HG02973 (cell line): ENCODE measurements at regions not wholly inside any gene's neighbourhood (a gene's known extent, or its start where the extent isn't known, plus 50 kb on each side); places are given as distances from the start of the nearest gene placed in this dataset.

ENCODE experiments used
- ATAC-seq: cut with Tn5 transposase; IDR thresholded peaks from one replicate; pipeline ENCODE4 v1.9.1; 2021; ENCODE audit warnings: moderate library complexity; ENCODE audit not compliant: unreplicated experiment

DNA sequence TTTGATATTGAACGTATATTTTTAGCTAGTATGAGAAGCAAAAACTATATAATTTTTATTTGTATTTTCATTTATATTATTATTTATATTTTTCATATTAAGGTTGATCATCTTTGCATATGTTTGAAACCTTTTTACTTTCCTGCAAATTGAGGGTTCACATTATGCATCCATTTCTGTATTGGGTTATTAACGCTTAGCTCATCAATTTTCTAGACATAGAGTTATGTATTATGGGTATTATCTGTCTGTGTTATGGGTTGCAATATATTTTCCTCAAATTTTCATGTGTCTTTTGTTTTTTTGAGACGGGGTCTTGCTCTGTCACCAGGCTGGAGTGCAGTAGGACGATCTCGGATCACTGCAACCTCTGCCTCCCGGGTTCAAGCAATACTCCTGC, 2377.0 kb upstream of the WWC1 start:
- ATAC-seq, result no peak

DNA sequence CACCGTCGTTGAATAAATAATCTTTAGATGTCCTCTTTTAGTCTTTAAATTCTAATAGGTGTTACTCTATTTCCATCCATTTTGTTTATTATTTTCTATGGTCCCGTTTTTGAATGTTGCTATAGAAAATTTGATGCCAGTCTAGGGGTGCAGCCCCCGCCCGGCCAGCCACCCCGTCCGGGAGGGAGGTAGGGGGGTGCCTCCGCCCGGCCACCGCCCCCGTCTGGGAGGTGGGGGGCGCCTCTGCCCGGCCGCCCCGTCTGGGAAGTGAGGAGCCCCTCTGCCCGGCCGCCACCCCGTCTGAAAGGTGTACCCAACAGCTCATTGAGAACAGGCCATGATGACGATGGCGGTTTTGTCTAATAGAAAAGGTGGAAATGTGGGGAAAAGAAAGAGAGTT, 2372.2 kb upstream of the WWC1 start:
- no peak for ATAC-seq

DNA sequence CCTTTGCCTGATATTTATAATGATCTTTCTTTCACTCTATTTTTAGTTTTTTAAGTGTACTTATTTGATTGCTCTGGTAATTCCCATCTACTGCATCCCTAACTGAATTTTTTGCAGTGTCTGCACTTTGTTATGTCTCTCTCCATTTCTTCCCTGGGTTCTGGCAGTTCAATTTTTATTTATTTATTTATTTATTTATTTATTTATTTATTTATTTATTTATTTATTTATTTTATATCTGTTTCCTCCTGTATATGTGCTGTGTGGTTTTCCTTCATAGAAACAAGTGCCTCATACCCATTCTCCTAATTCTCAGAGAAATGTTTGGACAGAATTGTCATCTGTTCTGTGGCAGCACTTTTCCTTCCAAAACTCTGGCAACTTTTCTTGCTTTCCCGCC, 2370.8 kb upstream of the WWC1 start:
- ATAC-seq, result no peak

DNA sequence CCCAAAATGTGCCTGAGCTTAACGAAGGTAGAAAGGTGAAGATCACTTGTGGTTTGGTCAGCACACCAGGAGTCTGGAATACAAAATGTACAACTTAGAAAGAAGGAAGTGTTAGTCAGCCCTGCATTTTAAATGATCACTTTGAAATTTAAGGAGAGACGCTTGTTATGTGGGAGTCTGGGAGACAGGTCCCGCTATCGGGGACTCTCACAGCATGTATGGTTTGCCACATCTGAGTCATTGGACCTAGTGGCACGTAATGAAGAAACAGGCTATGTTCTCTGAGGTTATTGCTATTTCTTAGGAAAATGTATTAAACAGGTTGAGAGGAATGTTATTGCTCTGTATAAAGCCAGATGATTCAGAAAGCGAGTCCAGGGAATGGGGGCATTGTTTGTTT, 2362.5 kb upstream of the WWC1 start:
- no peak for ATAC-seq

DNA sequence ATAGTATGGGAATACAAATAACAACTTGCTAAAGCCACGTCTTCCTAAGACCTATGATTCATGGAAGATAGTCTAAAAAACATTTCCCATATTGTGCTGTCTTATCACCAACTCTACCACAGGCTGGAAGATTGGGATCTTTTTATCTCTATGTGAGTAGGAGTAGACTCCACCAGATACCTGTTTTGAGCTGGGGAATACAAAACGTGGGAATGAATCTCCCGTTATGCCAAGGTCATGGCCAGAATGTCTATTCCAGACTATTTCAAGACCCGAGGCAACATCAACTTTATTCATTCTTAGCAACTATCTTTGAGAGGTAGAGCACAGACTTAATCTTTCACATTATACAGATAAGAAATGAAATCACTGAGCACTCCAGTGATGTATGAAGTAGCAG, 2350.9 kb upstream of the WWC1 start:
- ATAC-seq, result no peak

DNA sequence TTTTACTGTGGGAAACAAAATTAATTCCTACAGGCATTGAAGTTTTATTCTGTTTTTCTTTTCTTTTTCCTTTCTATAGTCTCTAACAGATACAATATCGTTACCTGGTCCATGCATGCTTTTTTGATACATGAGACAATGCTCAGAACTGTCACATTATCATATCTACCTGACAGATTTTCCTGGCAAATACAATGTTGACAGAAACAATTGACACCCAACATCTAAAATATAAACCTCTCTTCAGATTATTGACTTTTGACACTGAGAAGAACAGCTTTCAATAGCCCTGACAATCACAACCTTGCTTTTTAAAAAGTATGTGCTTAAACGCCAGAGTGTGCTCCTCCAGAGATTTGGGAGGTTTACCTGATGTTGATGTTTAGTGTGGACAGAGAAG, 2334.6 kb upstream of the WWC1 start:
- no peak for ATAC-seq

DNA sequence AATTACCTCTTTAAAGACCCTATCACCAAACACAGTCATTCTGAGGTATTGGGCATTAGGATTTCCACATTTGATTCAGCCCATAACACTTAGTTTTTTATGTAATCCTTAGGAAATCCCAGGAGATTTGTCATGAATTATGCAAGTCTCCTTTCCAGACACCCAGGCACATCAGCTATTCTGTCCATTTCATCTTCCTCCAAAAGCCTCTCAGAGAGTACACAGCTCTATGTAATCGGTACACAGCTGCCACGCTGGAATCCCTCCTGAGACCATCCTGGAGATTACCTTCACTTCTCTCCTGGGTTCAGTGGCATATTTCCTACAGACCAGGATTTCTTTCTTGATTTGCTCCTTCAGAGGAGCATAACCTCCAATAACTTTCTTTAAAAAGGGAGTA, 2309.8 kb upstream of the WWC1 start:
- ATAC-seq, result no peak

DNA sequence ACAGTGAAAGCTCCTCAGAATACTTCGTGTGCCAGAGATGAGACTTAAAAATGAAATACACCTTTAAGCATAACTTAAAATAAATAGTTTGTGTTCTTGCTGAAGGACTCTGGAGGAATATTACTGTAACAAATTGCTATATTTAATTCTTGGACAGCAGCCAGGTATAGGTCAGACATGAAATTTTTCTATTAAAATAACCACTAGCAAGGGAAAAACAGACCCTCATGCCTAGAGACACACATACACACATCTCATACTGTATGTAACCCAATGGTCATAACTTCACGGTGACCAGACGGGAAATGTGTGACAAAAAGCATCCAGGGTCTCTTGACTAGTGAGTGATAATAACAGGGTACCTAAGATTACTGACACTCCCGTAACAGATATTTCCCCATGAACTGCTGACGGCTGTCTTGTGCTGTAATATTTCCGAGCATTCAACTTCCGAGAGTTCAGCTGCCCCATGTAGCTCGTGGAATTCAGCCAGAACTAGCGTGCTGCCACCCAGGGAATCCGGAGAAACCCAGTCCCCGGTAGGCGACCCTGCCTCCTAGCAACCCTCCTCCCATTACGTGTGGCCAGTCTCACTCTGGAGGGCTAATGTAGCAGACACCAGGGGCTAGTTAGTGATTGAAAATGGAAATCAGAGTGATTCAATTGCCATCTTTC, 2295.1 kb upstream of the WWC1 start:
- no peak for ATAC-seq

DNA sequence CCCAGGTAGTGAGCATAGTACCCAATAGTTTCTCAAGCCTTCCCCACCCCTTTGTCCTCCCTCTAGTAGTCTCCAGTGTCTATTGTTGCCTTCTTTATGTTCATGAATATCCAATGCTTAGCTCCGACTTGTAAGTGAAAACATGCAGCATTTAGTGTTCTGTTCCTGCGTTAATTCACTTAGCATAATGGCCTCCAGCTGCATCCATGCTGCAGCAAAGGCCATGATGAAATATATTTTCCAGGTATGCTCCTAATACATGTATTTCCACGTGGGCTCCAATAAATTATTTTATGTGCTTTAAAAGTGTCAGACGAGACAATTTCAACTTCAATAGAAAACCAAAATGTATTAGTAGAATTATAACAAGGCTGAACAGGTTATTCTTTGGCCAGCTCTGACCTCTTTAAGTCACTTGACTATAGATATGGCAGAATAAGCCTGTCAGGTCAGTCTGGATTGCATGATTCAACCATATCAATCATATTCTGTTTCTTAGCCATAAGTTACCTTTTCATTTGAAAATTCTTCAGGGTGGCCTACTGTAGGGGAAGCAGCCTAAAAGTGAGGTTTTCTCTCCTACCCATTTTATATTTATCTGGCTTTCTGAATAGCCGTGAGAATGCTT, 2291.6 kb upstream of the WWC1 start:
- no peak for ATAC-seq

DNA sequence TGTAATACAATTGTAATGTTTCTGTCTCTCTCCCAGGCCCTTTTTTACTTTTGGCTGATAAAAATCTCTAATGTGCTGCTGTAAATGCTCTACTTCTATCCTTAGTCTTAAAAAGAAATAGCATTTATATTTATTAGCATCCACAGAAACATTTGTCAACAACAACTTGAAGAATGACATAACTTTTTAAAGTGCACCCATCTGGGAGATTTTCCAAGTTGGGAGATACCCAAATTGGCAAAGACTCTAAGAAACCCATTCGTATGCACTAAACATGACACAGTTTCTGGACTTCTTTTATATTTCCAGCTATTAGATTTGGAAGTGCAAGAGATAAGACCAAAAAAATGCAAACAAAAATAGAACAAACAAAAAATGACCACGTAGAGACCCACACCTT, 2287.4 kb upstream of the WWC1 start:
- no peak for ATAC-seq

DNA sequence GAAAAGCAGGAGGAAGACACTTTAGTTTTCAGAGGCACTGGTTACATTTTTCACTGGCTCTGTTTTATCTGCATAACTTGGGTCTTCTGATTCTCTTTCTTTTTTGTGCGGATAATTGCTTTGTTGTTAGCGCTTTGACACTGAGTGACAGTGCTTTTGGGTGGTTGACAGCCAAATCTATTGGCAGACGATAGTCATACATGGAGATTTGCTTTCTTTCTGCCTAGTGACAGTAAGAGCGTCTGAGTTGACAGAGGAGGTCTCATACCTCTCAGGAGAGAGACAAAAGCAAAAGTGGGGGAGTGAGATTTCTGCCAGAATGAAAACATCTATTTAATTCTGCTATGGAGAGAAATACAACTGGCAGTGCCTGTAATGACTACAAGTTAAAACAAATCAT, 2278.0 kb upstream of the WWC1 start:
- no peak for ATAC-seq

DNA sequence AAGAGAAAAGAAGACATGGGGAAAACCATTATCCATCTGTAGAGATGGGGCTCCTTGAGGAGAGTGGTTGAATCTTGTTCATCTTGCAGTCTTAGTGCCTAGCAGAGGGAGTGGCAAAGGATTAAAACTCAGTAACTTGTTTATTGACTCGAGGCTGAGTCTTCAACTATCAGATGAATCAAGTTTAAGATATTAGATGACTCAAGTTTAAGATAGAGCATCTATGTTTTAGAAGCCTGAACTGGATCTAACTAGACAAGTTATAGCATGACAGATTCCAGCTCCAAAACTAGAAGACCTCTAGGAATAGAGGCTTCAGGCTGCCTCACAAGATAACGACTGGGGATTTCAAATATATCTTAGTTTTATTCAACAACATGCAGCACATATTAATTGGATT, 2277.2 kb upstream of the WWC1 start:
- ATAC-seq, result no peak

DNA sequence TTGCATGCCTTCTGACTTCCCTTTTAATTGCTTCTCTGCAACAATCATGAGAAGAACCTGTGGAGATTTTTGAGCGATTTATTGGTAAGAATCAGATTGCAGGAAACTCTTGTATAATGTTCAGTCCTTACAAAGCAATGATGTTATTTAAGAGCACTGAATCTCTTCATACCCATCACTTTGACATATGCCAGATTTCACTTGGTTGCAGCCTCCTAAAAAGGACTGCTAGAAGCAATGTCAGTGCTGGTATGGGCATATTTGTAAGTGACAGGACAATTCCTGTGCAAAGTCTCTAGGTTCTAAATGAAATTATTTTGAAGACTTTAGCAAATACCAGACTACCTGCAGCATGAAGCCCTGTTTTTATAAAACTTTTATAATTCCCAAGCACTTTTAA, 2272.7 kb upstream of the WWC1 start:
- ATAC-seq, result no peak

DNA sequence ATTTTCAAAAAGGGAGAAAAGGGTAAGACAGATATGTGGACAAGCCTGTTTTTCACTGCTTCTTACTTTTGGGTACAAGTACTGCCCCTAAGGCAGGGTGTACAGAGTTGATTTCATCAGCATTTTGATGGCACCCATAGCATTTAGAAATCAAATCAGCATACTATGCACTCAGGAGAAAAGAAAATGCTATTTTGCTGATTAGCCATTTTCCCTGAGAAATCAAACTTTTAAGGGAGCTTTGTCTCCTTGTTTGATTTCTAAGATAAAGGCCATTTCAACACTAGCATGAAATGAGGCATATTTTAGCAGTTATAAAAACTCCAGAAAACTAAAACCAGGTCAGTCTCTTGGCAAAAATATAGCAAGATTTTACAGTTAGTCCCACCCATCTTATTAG, 2269.4 kb upstream of the WWC1 start:
- no peak for ATAC-seq

DNA sequence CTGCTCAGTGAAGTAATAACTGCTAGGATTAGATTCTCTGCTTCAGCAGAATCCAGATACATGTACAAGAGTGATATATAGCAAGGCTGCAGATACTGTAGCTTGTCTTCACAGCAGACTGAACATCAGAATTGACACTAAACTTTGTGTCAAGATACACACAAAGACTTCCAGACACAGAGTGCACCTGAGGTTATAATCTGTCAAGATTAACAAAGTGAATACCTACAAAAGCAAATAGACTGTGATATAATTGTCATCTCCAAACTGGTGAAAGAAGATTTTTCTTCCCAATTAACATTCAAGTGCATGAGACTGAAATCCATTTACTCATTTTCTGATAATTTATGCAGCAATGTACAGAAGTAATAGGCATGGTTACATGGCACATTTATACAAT, 2266.5 kb upstream of the WWC1 start:
- ATAC-seq, result no peak

DNA sequence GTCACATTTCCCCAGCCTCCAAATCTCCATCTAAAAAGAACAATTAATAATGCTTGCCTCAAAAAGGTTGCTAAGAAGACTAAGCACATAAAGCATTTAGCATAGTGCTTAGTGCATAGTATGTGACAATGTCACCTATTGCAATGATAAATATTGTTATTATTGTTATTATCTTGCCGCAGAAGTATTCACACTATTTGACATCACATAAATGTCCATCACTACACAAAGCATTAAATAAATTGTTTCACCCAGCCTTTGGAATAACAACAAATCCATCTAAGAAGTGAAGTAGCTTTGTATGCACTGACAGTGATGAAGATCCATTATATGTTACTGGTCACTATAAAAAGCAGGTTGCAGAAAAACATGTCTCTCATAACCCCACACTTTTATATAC, 2263.9 kb upstream of the WWC1 start:
- no peak for ATAC-seq

DNA sequence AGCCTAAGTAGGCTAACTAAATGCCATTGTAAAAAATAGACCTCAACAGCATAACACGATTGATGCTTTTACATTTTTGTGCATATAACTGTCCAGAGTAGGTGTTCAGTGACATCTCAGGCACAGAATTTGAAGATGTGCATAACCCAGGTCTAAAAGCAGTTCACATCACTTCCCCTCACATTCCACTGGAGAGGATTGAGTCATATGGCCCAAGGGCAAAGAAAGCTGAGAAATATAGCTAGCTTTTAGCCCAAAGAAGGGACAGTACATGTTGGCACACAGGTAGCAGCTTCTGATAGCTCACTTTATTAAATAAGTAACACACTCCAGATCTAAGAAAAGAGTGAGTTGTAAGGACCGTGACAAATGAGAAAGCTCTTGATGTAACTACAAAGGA, 2259.5 kb upstream of the WWC1 start:
- no peak for ATAC-seq

DNA sequence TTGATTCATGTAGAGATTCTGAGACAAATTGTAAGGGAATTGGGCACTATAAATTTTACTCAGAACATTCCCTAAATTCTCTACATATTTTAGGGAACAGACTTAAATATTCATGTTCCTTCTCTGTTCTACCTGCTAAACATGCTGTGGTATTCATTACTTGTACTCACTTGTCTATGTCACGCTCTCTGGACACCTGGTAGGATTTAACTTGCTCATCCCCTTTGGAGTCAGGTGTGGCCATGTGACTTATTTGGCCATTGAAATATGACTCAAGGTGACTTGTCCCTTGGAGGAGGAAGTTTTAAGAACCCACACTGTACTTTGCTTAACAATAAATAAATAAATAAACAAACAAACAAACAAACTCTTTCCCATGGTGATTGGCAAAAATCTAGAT, 2258.8 kb upstream of the WWC1 start:
- ATAC-seq, result no peak

DNA sequence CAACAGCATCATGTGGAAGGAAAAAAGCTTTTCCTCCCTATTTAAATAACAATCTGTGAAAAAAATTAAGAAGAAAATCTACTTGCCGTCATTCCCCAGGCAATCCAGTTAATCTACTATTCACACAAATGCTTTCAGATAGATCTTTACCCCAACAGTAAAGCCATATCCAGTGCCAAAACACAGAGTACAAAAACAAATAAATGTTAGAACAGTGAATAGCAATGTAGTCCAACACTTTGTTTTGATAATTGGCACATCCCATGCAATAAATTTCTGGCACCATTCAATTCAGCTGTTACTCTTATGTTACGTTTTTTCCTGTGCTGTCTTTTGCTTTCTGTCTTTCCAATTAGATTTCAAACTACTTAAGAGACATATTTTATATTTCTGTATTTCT, 2245.5 kb upstream of the WWC1 start:
- ATAC-seq, result no peak

DNA sequence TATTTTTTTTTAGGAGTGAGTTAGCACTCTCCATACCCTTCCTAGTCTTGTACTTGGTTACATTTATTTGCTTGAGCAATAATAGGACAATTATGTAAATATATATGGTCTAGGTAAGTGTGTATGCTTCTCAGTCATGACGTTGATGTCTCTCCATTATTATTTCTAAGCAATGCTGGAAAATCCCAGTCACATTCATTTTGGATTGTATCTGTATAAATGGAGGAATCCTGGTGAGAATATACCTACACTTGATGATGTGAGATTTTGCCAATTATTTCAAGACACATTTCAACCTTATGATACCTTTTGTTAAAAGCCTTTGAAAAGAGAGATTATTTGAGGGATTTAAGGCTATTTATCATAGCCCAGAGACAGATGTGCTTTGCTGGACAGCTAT, 2244.5 kb upstream of the WWC1 start:
- ATAC-seq, result no peak

DNA sequence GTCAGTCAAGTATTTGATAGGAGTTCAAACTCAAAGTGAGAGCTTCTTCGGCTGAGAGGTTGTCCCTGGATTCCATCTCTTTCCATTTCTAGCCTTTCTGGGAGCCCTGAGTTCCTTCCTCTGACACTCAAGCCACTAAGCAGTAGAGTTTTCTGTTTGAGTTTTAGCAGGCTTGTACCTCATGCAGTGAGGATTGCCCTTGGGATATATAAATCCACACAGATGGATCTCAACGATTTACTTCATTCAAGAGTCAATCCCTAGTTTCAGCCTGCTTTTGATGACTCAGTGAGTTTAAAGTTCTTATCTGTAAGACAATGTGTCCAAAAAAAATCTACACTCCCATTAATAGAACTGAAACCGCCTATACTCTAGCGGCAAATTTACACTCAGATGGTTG, 2240.9 kb upstream of the WWC1 start:
- ATAC-seq, result no peak

DNA sequence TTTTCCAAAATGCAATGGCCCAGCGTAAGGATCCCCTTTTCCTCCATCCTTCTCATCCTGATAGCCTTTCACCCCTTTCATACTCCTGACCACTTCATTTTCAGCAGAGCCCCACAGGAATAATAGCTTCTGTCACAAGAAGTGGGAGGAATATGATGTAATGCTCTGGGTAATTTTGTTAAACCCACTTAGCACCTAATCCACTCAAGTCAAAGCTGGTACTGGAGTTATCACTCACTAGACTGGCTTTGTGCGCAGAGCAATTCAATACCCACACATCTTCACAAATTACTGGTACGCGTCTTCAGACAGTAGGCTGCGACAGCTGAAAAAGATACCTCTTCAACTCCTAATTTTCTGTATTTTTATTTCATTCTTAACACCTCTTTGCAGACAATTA, 2232.8 kb upstream of the WWC1 start:
- ATAC-seq, result no peak

DNA sequence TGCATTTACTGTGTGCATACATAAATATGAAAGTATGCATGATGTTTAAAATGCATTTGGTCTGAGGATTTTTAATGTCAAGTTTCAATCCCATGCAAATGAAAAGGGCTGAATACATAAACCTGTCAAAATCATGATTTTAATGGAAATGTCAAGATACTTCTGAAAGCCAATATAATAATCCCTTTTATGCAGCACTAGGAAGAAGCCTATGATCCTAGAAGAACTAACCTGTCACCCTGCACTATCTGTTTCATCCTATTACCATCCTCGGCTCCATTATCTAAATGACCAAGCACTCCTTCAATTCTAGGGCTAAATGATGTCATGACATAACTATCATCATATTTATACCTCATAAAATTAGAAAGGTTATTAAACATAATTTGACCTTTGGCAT, 2229.4 kb upstream of the WWC1 start:
- no peak for ATAC-seq
